ENCODE measurements at regions not wholly inside any gene's neighbourhood (a gene's known extent, or its start where the extent isn't known, plus 50 kb on each side); places are given as distances from the start of the nearest gene placed in this dataset.
"Not testable (repeated sequence)": the region's sequence is repeated elsewhere in the genome, so short reads cannot be mapped to it uniquely, and the experiment has no call there.

- no peak overlapping the region for H3K4me2 ChIP-seq (ENCODE audit: low read length)
- no peak overlapping the region for H3K27ac ChIP-seq (ENCODE audit: low read depth, low read length, poor library complexity, severe bottlenecking)
- no peaks in the 10 kb centered on the region for H3K9me3 ChIP-seq (ENCODE audit: low read length)
- no peaks in the 10 kb centered on the region for H3K36me3 ChIP-seq (ENCODE audit: insufficient read depth, low read length)
- H3K4me3 ChIP-seq (ENCODE audit: low read depth, low read length, poor library complexity, severe bottlenecking) = no peak overlapping the region
- no peak overlapping the region for H2AFZ ChIP-seq (ENCODE audit: low read length)
- TF ChIP-seq CTCF (IDR thresholded peaks at IDR 0.05; ENCODE audit: low read length) (no peak), EZH2 (IDR thresholded peaks at IDR 0.05; ENCODE audit: borderline replicate concordance, low read length) (no peak)
- H3K9me2 ChIP-seq (ENCODE audit: low read depth, low read length) = no peaks in the 10 kb centered on the region
- no peaks in the 10 kb centered on the region for H3K4me1 ChIP-seq (ENCODE audit: insufficient read depth, low read length, severe bottlenecking)
- H3K27me3 ChIP-seq (ENCODE audit: insufficient read depth, low read length) = no peaks in the 10 kb centered on the region
- no peaks in the 10 kb centered on the region for H3F3A ChIP-seq (ENCODE audit: insufficient read depth, low read length)
- H3K79me2 ChIP-seq (ENCODE audit: insufficient read depth, low read length) = no peaks in the 10 kb centered on the region
- no peak overlapping the region for H3K9ac ChIP-seq (ENCODE audit: low read length)
- no peaks in the 10 kb centered on the region for H4K20me1 ChIP-seq (ENCODE audit: insufficient read depth, low read length)
Observed at GRCh38 chr7:145360511-145361100, 524.8 kb upstream of the TPK1 start.

- Histone ChIP-seq H3K9me3 (ENCODE audit: low read length) (no peaks in the 10 kb centered on the region), H3K9me2 (ENCODE audit: low read depth, low read length) (no peaks in the 10 kb centered on the region), H4K20me1 (ENCODE audit: insufficient read depth, low read length) (no peaks in the 10 kb centered on the region), H3K4me1 (ENCODE audit: insufficient read depth, low read length, severe bottlenecking) (no peaks in the 10 kb centered on the region), H2AFZ (ENCODE audit: low read length) (no peak overlapping the region), H3K36me3 (ENCODE audit: insufficient read depth, low read length) (no peaks in the 10 kb centered on the region), H3F3A (ENCODE audit: insufficient read depth, low read length) (no peaks in the 10 kb centered on the region), H3K4me3 (ENCODE audit: low read depth, low read length, poor library complexity, severe bottlenecking) (no peak overlapping the region), H3K27me3 (ENCODE audit: insufficient read depth, low read length) (no peaks in the 10 kb centered on the region), H3K79me2 (ENCODE audit: insufficient read depth, low read length) (no peaks in the 10 kb centered on the region), H3K27ac (ENCODE audit: low read depth, low read length, poor library complexity, severe bottlenecking) (no peak overlapping the region), H3K9ac (ENCODE audit: low read length) (no peak overlapping the region), H3K4me2 (ENCODE audit: low read length) (no peak overlapping the region)
- TF ChIP-seq EZH2 (IDR thresholded peaks at IDR 0.05; ENCODE audit: borderline replicate concordance, low read length) (no peak), CTCF (IDR thresholded peaks at IDR 0.05; ENCODE audit: low read length) (no peak)
Observed at GRCh38 chr7:145350334-145350733, 514.5 kb upstream of the TPK1 start.

GRCh38 chr7:145349452-145349851, 513.6 kb upstream of the TPK1 start:
- H2AFZ ChIP-seq (ENCODE audit: low read length); H3K9ac ChIP-seq (ENCODE audit: low read length); H3K27me3 ChIP-seq (ENCODE audit: insufficient read depth, low read length); H3K4me1 ChIP-seq (ENCODE audit: insufficient read depth, low read length, severe bottlenecking); H3K9me2 ChIP-seq (ENCODE audit: low read depth, low read length); H3K36me3 ChIP-seq (ENCODE audit: insufficient read depth, low read length); H3K4me3 ChIP-seq (ENCODE audit: low read depth, low read length, poor library complexity, severe bottlenecking); H4K20me1 ChIP-seq (ENCODE audit: insufficient read depth, low read length); H3K4me2 ChIP-seq (ENCODE audit: low read length); H3K9me3 ChIP-seq (ENCODE audit: low read length); H3K27ac ChIP-seq (ENCODE audit: low read depth, low read length, poor library complexity, severe bottlenecking); H3F3A ChIP-seq (ENCODE audit: insufficient read depth, low read length); H3K79me2 ChIP-seq (ENCODE audit: insufficient read depth, low read length): not testable (repeated sequence)

- Histone ChIP-seq H3K9me3 (ENCODE audit: low read length) (no peaks in the 10 kb centered on the region), H3K9ac (ENCODE audit: low read length) (no peak overlapping the region), H3K27me3 (ENCODE audit: insufficient read depth, low read length) (no peaks in the 10 kb centered on the region), H3K9me2 (ENCODE audit: low read depth, low read length) (no peaks in the 10 kb centered on the region; the same call in 1 of the 2 replicates), H3K4me3 (ENCODE audit: low read depth, low read length, poor library complexity, severe bottlenecking) (no peak overlapping the region), H2AFZ (ENCODE audit: low read length) (no peak overlapping the region), H3K36me3 (ENCODE audit: insufficient read depth, low read length) (no peaks in the 10 kb centered on the region), H3F3A (ENCODE audit: insufficient read depth, low read length) (no peaks in the 10 kb centered on the region), H3K27ac (ENCODE audit: low read depth, low read length, poor library complexity, severe bottlenecking) (no peak overlapping the region), H3K4me2 (ENCODE audit: low read length) (no peak overlapping the region), H3K4me1 (ENCODE audit: insufficient read depth, low read length, severe bottlenecking) (no peaks in the 10 kb centered on the region), H3K79me2 (ENCODE audit: insufficient read depth, low read length) (no peaks in the 10 kb centered on the region), H4K20me1 (ENCODE audit: insufficient read depth, low read length) (no peaks in the 10 kb centered on the region)
- TF ChIP-seq CTCF (IDR thresholded peaks at IDR 0.05; ENCODE audit: low read length) (no peak), EZH2 (IDR thresholded peaks at IDR 0.05; ENCODE audit: borderline replicate concordance, low read length) (no peak)
Observed at GRCh38 chr7:145347271-145347670, 511.4 kb upstream of the TPK1 start.

Measured in OCI-LY1 (cell line).